Gastroesophageal sphincter (tissue), 3 donors: ENCODE measurements at regions not wholly inside any gene's neighbourhood (a gene's known extent, or its start where the extent isn't known, plus 50 kb on each side); places are given as distances from the start of the nearest gene placed in this dataset.

Source experiments
- EP300 ChIP-seq: sonication (generic); formaldehyde crosslinking; IDR thresholded peaks from one replicate; pipeline ENCODE4 v1.6.1; 2017; ENCODE audit warnings: antibody characterized with exemption, mild to moderate bottlenecking
- TF ChIP-seq, protein P1 (sequence below), 4 experiments: fragments of 200-600 bp in 2 of 4; fragments of 450-650 bp in 2 of 4; sonication (generic) in 1 of 4; IDR thresholded peaks; one replicate each; pipeline ENCODE4 v1.5.1; 2017 to 2019; ENCODE audit warnings: antibody characterized with exemption in 4 of 4, mild to moderate bottlenecking in 2 of 4, moderate library complexity in 2 of 4

DNA sequence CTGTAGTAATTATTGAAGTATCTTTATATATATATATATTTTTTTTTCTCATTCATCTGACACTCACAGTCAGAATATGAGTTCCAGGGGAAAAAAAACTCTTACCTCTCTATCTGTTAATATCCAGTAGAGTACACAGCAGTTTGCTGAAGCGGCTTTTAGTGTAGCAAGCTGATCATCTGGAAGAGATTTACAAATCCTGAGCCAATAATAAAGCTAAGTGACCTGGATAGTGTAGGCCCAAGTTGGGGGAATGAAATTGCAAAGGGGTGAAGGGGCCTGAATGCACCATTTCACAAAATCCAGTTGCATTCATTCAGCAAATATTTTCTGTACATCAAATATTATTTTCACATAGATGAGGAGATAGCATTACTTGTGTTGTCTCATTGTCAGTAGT, 234.6 kb upstream of the FLRT2 start:
- TF ChIP-seq, protein P1, sequence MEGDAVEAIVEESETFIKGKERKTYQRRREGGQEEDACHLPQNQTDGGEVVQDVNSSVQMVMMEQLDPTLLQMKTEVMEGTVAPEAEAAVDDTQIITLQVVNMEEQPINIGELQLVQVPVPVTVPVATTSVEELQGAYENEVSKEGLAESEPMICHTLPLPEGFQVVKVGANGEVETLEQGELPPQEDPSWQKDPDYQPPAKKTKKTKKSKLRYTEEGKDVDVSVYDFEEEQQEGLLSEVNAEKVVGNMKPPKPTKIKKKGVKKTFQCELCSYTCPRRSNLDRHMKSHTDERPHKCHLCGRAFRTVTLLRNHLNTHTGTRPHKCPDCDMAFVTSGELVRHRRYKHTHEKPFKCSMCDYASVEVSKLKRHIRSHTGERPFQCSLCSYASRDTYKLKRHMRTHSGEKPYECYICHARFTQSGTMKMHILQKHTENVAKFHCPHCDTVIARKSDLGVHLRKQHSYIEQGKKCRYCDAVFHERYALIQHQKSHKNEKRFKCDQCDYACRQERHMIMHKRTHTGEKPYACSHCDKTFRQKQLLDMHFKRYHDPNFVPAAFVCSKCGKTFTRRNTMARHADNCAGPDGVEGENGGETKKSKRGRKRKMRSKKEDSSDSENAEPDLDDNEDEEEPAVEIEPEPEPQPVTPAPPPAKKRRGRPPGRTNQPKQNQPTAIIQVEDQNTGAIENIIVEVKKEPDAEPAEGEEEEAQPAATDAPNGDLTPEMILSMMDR (IDR thresholded peaks at IDR 0.05): no peak
- no peak for TF ChIP-seq EP300
